ENCODE measurements at regions not wholly inside any gene's neighbourhood (a gene's known extent, or its start where the extent isn't known, plus 50 kb on each side); places are given as distances from the start of the nearest gene placed in this dataset.

GRCh38 chr9:31084350-31084749 lies 1300.1 kb upstream of the ACO1 start:
- H2BK120ac ChIP-seq (ENCODE audit: low read depth, low read length, poor library complexity, severe bottlenecking): no peak overlapping the region
- DNase-seq: no peak
- H4K5ac ChIP-seq (ENCODE audit: insufficient read length, low read depth, low read length): no peak overlapping the region
- Mint-ChIP-seq H3K27me3 (ENCODE audit: low read depth) (no peaks in the 10 kb centered on the region), H3K4me3 (no peak overlapping the region), H3K27ac (no peak overlapping the region), H3K4me1 (peaks cover 6 to 13% of the 10 kb centered on the region in 2 experiments), H3K9me3 (no peaks in the 10 kb centered on the region), H3K36me3 (ENCODE audit: insufficient read depth in 1 of 3, low read depth in 3 of 3) (no peaks in the 10 kb centered on the region)
- no peak overlapping the region for H3K18ac ChIP-seq (ENCODE audit: insufficient read length, low read depth, low read length)
- H3K56ac ChIP-seq (ENCODE audit: insufficient read length, low read depth, low read length): no peak overlapping the region
- no peaks in the 10 kb centered on the region for H3K79me1 ChIP-seq (ENCODE audit: insufficient read depth, low read depth, low read length, poor library complexity, severe bottlenecking)
- H2BK5ac ChIP-seq (ENCODE audit: insufficient read length, low read length): no peak overlapping the region
- H3K4ac ChIP-seq (ENCODE audit: low read depth, low read length): no peak overlapping the region
- H3K9me3 ChIP-seq (ENCODE audit: control insufficient read depth, low read depth, low read length): no peaks in the 10 kb centered on the region
- no peak overlapping the region for H2BK15ac ChIP-seq (ENCODE audit: low read depth, low read length)
- TF ChIP-seq CTCF (conservative IDR thresholded peaks at IDR 0.05): no peak
- no peaks in the 10 kb centered on the region for H3K27me3 ChIP-seq (ENCODE audit: insufficient read depth, low read length)
- H3K79me2 ChIP-seq (ENCODE audit: insufficient read depth, low read length): no peaks in the 10 kb centered on the region
- no peak overlapping the region for H4K91ac ChIP-seq (ENCODE audit: insufficient read length, low read depth, low read length)
- H2AFZ ChIP-seq (ENCODE audit: low read length): no peak overlapping the region
- no CpG with 5 or more reads among the region's 4 CpGs for WGBS (ENCODE audit: extremely low coverage, insufficient read length, low lambda C conversion rate)
- H3T11ph ChIP-seq (ENCODE audit: low read length): no peak overlapping the region
- no peaks in the 10 kb centered on the region for H4K20me1 ChIP-seq (ENCODE audit: control insufficient read depth, insufficient read depth, insufficient read length)
- H3K14ac ChIP-seq (ENCODE audit: insufficient read depth, low read length): no peak overlapping the region
- no peak overlapping the region for H3K9ac ChIP-seq (ENCODE audit: extremely low read depth, insufficient read length, low read length)
- H2BK20ac ChIP-seq (ENCODE audit: low read depth, low read length, poor library complexity, severe bottlenecking): no peak overlapping the region
- H2AK5ac ChIP-seq (ENCODE audit: insufficient read length, low read length): no peak overlapping the region
- H3K4me2 ChIP-seq (ENCODE audit: insufficient read depth, insufficient read length, low read length): no peak overlapping the region
- no peak overlapping the region for H2BK12ac ChIP-seq (ENCODE audit: insufficient read length, low read depth, low read length)
- H3K4me1 ChIP-seq (ENCODE audit: insufficient read depth, low read length): no peaks in the 10 kb centered on the region
- no peaks in the 10 kb centered on the region for H3K23me2 ChIP-seq (ENCODE audit: insufficient read length, low read depth, low read length, poor library complexity, severe bottlenecking)
- no peak overlapping the region for H4K8ac ChIP-seq (replicated peaks; ENCODE audit: insufficient read length, low read depth, low read length)
- no peak overlapping the region for H3K23ac ChIP-seq (ENCODE audit: insufficient read length, low read depth, low read length)
- no peak overlapping the region for H3K27ac ChIP-seq (ENCODE audit: insufficient read length, low read depth, low read length)

Measured in H9 (cell line).